DND-41 (cell line): ENCODE measurements at regions not wholly inside any gene's neighbourhood (a gene's known extent, or its start where the extent isn't known, plus 50 kb on each side); places are given as distances from the start of the nearest gene placed in this dataset.

Source experiments
- EZH2 ChIP-seq: IDR thresholded peaks from 3 replicates; pipeline ENCODE4 v1.6.1; 2012; ENCODE audit warnings: borderline replicate concordance, low read depth, mild to moderate bottlenecking, moderate library complexity, low read length, inconsistent platforms; ENCODE audit not compliant: severe bottlenecking
- TF ChIP-seq, protein P1 (sequence below): IDR thresholded peaks from 2 replicates; pipeline ENCODE4 v1.5.1; 2012; ENCODE audit warnings: borderline replicate concordance, low read length, moderate library complexity, mild to moderate bottlenecking; ENCODE audit not compliant: poor library complexity, severe bottlenecking; ENCODE audit errors: extremely low read depth

DNA sequence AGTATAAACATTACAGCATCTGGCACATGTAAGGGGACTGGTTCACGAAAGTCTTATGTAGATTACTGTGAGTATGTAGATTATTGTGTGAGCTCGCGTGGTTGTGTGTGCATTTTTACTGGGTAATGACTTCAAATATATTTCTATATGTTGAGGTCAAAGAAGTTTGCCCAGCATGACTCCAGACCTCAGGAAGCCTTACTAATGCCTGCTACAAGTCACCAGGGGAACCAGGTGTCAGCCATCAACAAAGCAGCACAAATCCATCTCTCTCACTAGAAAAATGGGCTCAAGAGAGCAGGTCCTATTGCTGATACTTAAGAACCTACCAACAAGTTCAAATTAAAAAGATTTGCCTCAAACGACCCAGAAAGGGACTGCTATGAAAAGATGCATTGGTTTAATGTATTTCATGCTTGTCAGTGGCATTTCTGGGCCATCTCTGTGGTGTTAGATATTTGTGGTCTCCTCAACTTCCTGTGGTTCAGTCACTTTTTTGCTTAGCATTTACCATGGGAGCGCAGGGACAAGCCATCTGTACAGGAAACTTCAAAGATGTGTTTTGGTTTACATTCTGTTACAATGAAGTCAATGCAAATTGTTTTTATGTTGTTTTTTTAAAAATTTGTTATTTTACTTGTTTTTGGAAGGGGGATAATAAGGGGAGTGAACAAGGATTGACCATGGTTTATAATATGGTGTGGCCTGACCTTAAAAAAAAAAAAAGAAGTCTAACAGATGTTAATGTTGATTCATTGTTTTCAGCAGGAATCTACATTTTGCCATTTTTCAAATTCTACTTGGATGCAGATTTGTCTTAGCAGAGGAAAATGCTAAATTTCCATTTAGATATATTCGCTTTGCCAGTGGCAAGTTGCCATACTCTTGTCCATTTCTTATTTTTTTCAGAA, 172.1 kb upstream of the ADAMTS9 start:
- TF ChIP-seq EZH2: no peak
- TF ChIP-seq, protein P1, sequence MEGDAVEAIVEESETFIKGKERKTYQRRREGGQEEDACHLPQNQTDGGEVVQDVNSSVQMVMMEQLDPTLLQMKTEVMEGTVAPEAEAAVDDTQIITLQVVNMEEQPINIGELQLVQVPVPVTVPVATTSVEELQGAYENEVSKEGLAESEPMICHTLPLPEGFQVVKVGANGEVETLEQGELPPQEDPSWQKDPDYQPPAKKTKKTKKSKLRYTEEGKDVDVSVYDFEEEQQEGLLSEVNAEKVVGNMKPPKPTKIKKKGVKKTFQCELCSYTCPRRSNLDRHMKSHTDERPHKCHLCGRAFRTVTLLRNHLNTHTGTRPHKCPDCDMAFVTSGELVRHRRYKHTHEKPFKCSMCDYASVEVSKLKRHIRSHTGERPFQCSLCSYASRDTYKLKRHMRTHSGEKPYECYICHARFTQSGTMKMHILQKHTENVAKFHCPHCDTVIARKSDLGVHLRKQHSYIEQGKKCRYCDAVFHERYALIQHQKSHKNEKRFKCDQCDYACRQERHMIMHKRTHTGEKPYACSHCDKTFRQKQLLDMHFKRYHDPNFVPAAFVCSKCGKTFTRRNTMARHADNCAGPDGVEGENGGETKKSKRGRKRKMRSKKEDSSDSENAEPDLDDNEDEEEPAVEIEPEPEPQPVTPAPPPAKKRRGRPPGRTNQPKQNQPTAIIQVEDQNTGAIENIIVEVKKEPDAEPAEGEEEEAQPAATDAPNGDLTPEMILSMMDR: no peak
